Right hindlimb (tissue), 1 donor: ENCODE measurements at regions not wholly inside any gene's neighbourhood (a gene's known extent, or its start where the extent isn't known, plus 50 kb on each side); places are given as distances from the start of the nearest gene placed in this dataset.
"Not testable (repeated sequence)": the region's sequence is repeated elsewhere in the genome, so short reads cannot be mapped to it uniquely, and the experiment has no call there.

Experiments
- DNase-seq: peaks from one replicate; pipeline ENCODE4 v3.0.0-alpha.2; 2018

DNA sequence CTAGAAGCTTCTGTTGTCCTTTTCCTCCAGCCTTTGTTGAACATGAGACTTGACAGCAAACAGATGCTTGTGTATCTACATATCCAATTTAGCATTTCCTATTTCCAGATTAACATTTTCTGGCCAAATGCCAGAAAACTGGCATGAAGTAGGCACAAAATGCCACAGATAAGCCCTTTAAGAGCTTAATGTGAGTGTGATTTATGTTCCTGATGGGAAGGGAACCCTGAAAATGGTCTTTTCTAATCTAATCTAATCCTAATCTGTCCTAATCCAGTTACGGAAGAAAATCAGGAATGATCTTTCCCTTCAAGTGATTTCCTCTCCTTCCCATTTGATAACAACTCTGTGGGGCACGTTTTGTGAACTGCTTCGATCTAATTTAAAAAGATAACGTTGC lies 133.0 kb upstream of the C1QTNF7 start:
- DNase-seq, result no peak

GRCh38 chr4:15295421-15296162 lies 132.2 kb upstream of the C1QTNF7 start:
- no peak for DNase-seq

DNA sequence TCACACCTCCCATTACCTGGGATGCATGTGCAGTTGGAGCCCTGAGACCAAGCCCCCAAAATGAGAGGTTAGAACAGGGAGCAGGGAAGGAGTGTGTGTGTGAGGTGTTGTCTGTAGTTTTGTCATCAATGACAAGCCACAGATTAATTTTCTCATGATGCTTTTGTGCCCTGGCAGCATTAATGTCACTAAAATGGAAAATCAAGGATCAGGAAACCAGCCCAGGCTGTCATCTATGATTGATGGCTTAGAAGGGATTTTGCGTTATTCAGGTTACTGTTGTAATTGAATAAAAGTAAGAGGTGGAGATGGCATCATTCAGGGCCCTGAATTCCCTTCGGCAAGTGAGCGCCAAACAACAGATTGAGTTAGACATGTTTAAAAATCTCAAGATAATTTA lies 130.5 kb upstream of the C1QTNF7 start:
- no peak for DNase-seq

DNA sequence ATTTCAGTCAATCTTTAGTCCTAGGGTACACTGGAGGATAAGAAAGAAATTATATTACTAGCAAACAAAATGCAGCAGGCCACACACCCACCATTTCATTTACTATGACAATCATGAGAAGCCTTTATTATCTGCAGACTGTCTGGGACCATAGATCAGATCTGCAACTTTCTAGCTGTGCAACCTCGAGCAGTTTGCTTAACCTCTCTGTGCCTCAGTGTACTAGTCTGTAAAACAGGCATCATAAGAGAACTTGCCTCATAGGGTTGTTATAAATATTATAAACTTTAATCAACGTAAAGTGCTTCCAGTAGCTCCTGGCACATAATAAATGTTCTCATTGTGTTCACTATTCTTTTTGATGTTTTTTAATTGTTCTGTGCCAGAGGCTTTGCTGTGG lies 128.2 kb upstream of the C1QTNF7 start:
- no peak for DNase-seq

DNA sequence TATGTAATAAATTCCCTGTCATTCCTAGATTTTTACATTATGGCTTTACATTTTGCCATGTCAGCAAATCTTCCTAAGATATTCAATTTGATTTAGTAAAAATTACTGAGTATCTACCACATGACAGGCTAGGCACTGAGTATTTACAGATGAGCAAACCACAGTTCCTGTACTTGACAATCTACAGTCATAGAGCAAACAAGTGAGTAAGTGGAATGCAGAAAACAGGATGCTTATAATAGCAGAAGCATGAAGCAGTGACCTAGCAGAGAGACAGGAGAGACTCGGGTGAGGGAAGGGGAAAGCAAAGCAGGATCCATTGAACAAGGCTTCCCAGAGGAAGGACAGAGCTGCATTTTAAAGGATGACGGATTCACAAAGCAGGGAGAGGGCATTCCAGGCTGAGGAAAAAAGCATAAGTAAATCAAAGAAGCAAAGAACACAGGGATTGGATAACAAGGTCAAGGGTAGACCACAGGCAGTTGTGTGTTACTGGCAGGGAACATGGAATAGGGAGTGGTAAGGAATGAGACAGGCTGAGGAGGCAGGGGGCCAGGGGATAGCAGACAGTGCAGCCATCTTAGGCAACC lies 124.7 kb upstream of the C1QTNF7 start:
- DNase-seq, result no peak

- no peak for DNase-seq
Observed at GRCh38 chr4:15314974-15315373, 112.9 kb upstream of the C1QTNF7 start.

DNA sequence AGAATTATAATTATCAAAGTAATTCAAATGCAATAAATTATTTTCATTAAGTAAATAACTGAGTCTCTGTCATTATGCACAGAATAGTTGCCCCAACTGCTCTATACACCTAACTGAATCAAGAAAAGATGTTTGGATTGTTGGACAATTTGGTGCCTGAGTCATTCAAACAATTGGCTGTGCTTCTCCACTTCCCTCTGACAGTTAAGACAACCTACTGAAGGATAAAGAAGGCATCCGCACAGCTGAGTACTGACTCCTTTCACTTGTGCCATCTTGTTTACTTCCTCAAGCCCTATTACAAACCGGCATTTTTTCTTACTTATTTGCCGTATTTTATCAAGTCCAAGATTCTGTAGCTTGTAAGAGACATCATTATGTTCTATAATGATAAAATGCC lies 110.6 kb upstream of the C1QTNF7 start:
- DNase-seq, result no peak

DNA sequence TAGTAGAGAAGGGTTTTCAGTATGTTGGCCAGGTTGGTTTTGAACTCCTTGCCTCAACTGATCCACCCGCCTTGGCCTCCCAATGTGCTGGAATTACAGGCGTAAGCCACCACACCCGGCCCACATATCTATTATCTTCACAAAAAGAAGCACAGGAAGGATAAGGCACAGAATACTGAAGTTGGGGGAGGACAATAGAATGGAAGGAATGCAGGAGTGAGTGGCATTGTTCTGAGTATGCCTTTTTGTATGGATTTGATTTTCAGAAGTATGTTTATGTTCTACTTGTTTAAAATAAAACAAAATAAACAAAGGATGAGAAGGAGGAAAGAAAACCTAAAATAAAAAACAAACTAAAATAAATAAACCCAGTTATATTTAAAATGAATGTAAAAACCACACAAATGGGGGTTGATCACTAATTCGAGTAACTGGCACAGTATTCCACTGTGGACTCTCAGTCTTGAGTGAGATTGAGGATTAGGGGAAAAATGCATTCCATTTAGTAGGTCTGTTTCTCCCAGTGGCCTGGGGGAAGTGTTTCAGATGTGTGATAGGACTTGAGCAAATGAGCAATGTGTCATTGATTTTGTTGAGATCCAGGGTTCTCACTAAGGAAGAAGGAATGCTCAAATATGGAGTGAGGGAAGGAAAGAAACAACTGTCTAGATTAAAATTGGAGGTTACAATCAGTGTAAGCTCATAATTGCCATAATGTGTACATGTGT lies 109.0 kb upstream of the C1QTNF7 start:
- no peak for DNase-seq

DNA sequence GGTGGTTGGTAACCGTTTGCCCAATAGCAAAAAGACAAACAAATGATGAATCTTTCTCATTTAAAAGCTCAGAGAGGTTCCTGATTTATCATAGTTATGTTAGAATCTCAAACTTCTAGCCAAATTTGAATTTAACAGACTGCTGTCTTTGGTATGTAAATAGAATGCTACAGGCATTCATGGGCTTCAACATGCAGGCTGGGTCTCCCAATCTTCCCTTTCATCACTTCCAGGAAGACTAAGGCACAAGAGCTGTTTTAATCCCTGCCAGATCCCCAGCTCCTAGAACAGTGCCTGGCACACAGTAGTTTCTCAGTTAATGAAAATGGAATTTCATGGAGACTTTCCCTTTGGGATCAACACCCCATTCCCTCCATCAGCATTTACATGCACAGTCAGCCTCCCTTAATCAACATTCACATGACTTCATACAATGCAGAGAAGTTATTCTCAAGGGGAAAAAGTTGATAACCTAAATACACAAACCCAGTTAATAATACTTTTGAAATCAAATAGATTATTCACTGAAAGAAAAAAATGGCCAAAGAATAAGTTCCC lies 107.6 kb upstream of the C1QTNF7 start:
- no peak for DNase-seq

- no peak for DNase-seq
Observed at GRCh38 chr4:15322006-15322405, 105.8 kb upstream of the C1QTNF7 start.

- DNase-seq, result no peak
Observed at GRCh38 chr4:15325987-15326386, 101.8 kb upstream of the C1QTNF7 start.

GRCh38 chr4:15327311-15328298 lies 100.2 kb upstream of the C1QTNF7 start:
- no peak for DNase-seq

- no peak for DNase-seq
Observed at GRCh38 chr4:15331930-15332329, 95.9 kb upstream of the C1QTNF7 start.

DNA sequence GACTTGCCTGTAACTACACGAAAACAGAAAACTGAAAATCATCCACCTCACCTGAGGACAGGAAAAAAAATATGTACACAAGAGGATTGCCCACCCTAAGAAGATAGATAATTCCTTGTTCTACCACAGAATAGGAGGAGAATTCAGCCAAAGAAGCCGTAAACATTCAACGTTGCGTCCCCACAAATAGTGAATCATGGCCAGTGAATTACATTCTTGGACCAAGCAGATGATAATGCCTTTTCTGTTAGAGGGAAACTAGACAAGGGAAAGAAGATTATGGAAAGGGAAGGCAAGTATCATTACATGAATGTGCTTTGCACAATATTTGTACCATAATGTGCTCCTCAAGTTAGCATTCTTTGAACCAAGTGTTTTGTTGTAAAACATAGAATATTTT lies 95.5 kb upstream of the C1QTNF7 start:
- DNase-seq, result no peak

DNA sequence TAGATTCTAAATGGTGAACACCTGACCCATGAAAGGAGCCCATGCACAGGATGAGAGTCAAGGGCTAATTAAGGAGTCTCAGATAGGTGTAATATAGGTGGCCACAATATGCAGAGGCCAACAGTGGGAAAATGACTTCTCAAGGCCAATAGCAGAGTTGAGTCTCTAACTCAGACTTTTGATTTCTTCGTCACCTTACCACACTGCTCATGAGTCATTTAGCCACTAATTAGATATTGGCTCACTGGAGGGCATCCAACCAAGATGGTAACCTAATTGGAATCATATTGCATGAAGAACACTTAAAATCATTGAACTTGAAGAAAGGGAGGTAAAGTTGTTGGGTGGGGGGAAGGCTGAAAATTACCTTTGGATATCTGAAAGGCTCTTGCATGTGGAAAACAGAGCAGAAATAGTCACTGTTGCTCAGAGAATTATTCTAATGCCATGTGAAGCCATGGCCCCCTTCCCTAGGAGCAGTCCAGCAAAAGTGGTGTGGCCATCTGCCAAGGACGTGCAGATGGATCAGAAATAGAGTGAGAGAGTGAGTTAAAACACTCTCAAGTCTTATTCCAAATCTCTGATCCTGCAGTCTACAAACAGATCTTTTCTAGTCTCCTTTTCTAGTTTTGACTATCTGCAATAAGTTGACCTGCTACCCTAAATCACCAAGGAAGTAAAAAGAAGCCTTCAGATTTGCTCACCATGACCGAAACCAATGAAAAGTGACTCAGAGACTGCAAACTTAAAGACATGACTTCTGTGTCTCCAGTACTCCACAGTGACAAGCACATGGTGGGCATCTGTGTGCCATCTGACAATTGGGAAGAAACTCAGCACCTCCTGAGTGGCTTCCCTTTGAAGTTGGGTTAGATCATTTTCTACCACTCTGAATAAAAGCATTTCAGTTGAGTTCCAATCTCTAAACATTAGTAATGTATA lies 93.9 kb upstream of the C1QTNF7 start:
- DNase-seq, result no peak

- DNase-seq, result no peak
Observed at GRCh38 chr4:15336410-15337167, 91.2 kb upstream of the C1QTNF7 start.

DNA sequence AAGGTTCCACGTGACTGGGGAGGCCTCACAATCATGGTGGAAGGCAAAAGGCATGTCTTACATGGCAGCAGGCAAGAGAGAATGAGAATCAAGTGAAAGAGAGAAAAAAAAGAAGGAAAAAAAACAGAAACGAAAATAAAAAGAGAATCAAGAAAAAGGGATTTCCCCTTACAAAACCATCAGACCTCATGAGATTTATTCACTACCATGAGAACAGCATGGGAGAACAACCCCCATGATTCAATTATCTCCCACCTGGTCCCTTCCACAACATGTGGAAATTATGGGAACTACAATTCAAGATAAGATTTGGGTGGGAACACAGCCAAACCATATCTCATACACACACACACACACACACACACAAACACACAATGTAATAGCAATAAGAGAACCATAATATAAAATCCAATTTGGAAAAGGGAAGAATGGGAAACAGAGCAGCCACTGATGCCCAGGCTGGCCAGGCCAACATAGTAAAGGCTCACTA lies 90.6 kb upstream of the C1QTNF7 start:
- DNase-seq, result not testable (repeated sequence)

DNA sequence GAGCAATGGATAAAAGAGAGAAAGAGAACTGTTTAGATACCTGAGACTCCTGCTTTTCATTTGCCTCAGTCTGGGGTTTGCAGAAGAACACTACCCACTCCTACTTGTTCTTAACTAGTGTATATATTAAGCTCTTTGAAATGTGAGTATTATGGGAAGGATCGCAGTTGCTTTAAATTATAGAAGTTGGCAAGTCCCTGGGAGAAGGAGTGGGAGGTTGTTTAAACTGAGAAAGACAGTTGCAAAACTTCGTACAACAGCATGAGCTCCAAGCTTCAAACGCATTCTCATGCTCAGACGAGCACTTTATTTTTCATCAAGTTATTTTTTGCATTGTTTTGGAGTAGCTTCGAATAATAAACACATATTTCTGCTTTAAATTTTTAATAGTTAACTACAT lies 88.1 kb upstream of the C1QTNF7 start:
- no peak for DNase-seq

GRCh38 chr4:15340332-15340731 lies 87.5 kb upstream of the C1QTNF7 start:
- DNase-seq, result no peak
